Breast epithelium (tissue), 4 donors: ENCODE measurements at regions not wholly inside any gene's neighbourhood (a gene's known extent, or its start where the extent isn't known, plus 50 kb on each side); places are given as distances from the start of the nearest gene placed in this dataset.

Experiments used
- DNase-seq, 2 donors: peaks; one replicate each; pipeline ENCODE4 v3.0.0-alpha.2; 2019; ENCODE audit warnings: low spot score in 2 of 2
- H3K27ac ChIP-seq, 2 donors: fragments of 200-600 bp; sonication (generic) in 1 of 2; one replicate each; pipeline ENCODE4 v1.5.1; 2016 to 2019; ENCODE audit warnings: mild to moderate bottlenecking in 1 of 2
- H3K27me3 ChIP-seq, 2 donors: fragments of 200-600 bp; sonication (generic) in 1 of 2; one replicate each; pipeline versions ENCODE4 v1.5.1 to v1.6.0; 2017 to 2019; ENCODE audit warnings: control low read depth in 1 of 2, mild to moderate bottlenecking in 1 of 2
- H3K36me3 ChIP-seq: fragments of 200-600 bp; one replicate; pipeline ENCODE4 v1.5.1; 2019
- H3K4me1 ChIP-seq, 2 donors: fragments of 200-600 bp; sonication (generic); one replicate each; pipeline ENCODE4 v1.5.1; 2016 to 2019; ENCODE audit warnings: control low read depth in 1 of 2
- H3K4me3 ChIP-seq, 3 donors: fragments of 200-600 bp; sonication (generic); 1 replicate in 2 of 3; 2 replicates in 1 of 3; pipeline ENCODE4 v1.5.1; 2016 to 2019; ENCODE audit warnings: mild to moderate bottlenecking in 3 of 3, moderate library complexity in 2 of 3
- H3K9me3 ChIP-seq, 2 donors: fragments of 200-600 bp; sonication (generic) in 1 of 2; one replicate each; pipeline ENCODE4 v1.5.1; 2016 to 2019; ENCODE audit warnings: control low read depth in 1 of 2
- POLR2A ChIP-seq: fragments of 450-650 bp; IDR thresholded peaks from one replicate; pipeline ENCODE4 v1.6.1; 2016; ENCODE audit warnings: antibody characterized with exemption, mild to moderate bottlenecking, moderate library complexity
- POLR2AphosphoS5 ChIP-seq, 3 donors: sonication (generic); formaldehyde crosslinking; IDR thresholded peaks; one replicate each; pipeline ENCODE4 v1.6.1; 2017; ENCODE audit warnings: antibody characterized with exemption in 3 of 3
- intact Hi-C: fragments of 100-400 bp; cut with DNase I; formaldehyde crosslinking; loops from one replicate; pipeline ENCODE4 v1.15.1; 2023; ENCODE audit warnings: low total_unique reads
- TF ChIP-seq, protein P1 (sequence below), 3 donors: fragments of 450-650 bp; IDR thresholded peaks; one replicate each; pipeline ENCODE4 v1.5.1; 2016 to 2017; ENCODE audit warnings: antibody characterized with exemption in 3 of 3, mild to moderate bottlenecking in 3 of 3, moderate library complexity in 3 of 3

DNA sequence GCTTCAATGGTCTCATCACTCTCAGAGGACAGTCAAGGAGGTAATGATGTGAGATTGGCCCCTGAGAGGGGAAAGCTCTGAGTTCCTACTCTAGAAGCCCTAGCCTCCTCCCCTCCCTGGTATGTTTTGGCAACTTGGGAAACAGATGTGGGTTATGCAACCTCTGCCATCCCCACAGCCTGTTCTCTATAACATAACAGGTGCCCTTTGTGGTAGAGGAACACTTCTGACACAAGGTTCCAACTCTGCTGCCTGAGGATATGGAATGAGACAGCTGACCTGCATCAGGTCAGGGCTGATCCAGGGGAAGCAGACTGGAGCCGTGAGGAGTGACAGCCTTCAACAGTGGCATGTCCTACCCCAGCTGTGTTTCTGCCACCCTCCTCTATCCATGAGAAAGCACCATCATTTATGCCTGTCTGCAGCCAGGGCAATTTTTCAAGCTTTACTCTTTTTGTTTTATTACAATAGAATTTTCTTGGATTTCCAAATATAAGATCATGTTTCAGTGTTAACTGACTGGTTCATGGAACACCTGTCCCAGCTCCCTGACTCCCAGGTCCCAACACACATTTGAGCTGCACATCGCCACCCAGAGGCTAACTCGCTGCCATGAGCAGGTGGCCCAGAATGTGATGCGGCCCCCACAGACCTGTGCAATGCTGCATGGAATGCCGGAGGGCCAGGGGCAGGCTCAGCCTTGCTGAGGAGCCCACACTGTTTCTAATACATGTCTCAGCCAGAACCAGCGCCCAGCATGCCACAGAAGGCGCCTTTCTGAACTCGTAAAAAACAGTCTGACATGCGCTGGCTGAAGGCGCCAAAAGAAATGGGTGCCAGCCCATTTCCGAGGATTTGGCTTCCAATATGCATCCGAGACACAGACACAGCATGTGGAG, 124.8 kb upstream of the CHST15 start:
- intact Hi-C loops: no loop called here
- no peaks in the 10 kb centered on the region for H3K4me1 ChIP-seq
- no peaks in the 10 kb centered on the region for H3K9me3 ChIP-seq
- H3K36me3 ChIP-seq: no peaks in the 10 kb centered on the region
- peak in 1 of 2 donors; percentile 64 for DNase-seq
- H3K4me3 ChIP-seq: no peak overlapping the region
- no peaks in the 10 kb centered on the region for H3K27me3 ChIP-seq
- no peak for TF ChIP-seq POLR2A
- TF ChIP-seq, protein P1, sequence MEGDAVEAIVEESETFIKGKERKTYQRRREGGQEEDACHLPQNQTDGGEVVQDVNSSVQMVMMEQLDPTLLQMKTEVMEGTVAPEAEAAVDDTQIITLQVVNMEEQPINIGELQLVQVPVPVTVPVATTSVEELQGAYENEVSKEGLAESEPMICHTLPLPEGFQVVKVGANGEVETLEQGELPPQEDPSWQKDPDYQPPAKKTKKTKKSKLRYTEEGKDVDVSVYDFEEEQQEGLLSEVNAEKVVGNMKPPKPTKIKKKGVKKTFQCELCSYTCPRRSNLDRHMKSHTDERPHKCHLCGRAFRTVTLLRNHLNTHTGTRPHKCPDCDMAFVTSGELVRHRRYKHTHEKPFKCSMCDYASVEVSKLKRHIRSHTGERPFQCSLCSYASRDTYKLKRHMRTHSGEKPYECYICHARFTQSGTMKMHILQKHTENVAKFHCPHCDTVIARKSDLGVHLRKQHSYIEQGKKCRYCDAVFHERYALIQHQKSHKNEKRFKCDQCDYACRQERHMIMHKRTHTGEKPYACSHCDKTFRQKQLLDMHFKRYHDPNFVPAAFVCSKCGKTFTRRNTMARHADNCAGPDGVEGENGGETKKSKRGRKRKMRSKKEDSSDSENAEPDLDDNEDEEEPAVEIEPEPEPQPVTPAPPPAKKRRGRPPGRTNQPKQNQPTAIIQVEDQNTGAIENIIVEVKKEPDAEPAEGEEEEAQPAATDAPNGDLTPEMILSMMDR (IDR thresholded peaks at IDR 0.05): no peak
- TF ChIP-seq POLR2AphosphoS5 (IDR thresholded peaks at IDR 0.05): no peak
- no peak overlapping the region for H3K27ac ChIP-seq

DNA sequence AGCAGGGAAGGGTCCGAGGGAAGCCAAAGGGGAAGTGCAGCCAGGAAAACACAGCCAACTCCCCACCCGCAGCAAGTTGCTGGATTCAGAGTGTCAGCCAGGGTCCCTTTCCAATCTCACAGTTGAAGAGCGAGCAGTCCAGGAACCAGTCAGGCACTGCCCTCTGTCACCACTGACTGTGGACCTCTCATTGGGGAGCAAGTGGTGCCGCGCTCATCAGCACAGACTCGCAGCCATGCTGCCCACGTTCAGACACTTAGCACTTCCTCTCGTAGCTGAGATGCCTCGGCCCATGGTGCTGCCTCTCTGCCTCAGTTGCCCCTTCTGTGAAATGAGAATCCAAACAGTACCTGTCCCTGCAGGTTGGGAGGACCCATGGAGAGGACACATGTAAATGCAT, 123.6 kb upstream of the CHST15 start:
- H3K9me3 ChIP-seq: no peaks in the 10 kb centered on the region
- no peak overlapping the region for H3K4me3 ChIP-seq
- intact Hi-C loops: no loop called here
- no peaks in the 10 kb centered on the region for H3K4me1 ChIP-seq
- H3K36me3 ChIP-seq: no peaks in the 10 kb centered on the region
- no peak for DNase-seq
- TF ChIP-seq POLR2AphosphoS5 (IDR thresholded peaks at IDR 0.05): no peak
- no peak for TF ChIP-seq POLR2A
- TF ChIP-seq, protein P1 (IDR thresholded peaks at IDR 0.05): no peak
- H3K27me3 ChIP-seq: no peaks in the 10 kb centered on the region
- no peak overlapping the region for H3K27ac ChIP-seq

DNA sequence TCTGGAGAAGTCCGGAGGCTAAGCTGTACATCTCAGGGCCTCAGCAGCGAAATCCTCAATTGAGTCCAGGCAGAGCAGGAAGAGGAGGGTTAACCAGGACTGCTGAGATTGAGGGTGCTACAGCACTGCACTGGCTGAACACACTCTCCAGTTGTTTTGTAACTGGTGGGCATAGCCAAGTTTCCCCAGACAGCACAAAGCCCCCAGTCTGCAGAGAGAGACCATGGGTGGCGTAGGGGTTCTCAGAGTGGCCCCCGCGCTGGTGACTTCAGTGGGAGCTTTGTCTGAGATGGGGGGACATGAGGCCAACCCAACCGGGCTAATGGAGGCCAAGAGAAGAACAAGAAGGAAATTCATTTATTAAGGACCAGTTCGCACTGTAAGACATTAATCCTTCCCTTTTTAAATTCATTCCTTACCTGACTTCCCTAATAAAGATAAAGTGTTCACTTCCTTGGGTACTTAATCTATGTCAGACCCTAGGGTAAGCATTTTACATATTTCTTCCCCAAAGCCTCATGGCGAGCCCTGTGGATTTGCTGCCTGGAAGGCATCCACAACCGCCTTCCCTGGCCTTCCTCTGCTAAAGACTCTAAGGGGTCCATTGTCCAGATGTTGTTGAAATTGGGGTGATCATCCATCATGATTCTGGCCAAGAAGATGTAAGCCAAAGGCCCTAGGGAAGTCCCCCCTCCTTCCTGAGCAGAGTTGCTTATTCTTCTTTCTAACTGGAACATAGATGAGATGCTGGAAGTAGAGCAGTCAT, 121.4 kb upstream of the CHST15 start:
- Histone ChIP-seq H3K9me3 (peaks cover 4 to 8% of the 10 kb centered on the region in 2 donors), H3K4me3 (no peak overlapping the region), H3K36me3 (no peaks in the 10 kb centered on the region), H3K4me1 (no peaks in the 10 kb centered on the region), H3K27ac (no peak overlapping the region), H3K27me3 (no peaks in the 10 kb centered on the region)
- intact Hi-C loops: no loop called here
- TF ChIP-seq POLR2A: no peak
- TF ChIP-seq, protein P1 (IDR thresholded peaks at IDR 0.05): no peak
- no peak for TF ChIP-seq POLR2AphosphoS5 (IDR thresholded peaks at IDR 0.05)
- no peak for DNase-seq

DNA sequence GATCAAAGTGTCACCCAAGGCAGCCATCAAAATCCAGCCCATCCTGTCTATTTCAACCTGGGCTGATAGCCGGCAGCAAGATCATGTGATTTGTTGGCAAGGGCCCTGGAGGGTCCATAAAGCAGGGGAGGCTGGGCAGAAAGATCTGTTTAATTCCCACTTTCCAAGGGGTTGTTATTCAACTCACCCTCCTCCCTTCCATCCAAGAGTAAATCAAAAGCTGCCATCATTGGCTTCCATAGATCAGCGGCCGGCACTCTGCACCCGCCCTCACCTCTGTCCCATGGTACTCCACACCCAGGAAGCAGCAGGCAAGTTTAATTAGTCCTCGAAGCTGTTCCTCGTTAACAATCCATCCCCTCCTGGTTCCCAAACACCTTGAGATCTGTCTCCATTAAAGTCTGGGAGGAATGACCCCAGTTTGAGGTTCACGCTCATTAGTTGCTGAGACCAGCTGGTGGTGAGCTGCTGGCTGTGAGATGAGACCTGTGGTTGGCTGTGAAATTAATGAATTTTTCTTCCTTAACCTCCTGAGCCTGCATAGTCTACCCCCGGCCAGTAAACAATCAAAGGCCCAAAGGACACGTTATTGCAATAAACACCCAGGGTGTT, 120.6 kb upstream of the CHST15 start:
- Histone ChIP-seq H3K4me3 (no peak overlapping the region), H3K27me3 (no peaks in the 10 kb centered on the region), H3K27ac (no peak overlapping the region), H3K9me3 (peaks cover 4 to 8% of the 10 kb centered on the region in 2 donors), H3K4me1 (no peaks in the 10 kb centered on the region), H3K36me3 (no peaks in the 10 kb centered on the region)
- no peak for TF ChIP-seq POLR2AphosphoS5 (IDR thresholded peaks at IDR 0.05)
- TF ChIP-seq POLR2A: no peak
- TF ChIP-seq, protein P1 (IDR thresholded peaks at IDR 0.05): no peak
- DNase-seq: no peak
- intact Hi-C loops: no loop called here
